Activated naive CD4-positive, alpha-beta T cell treated with anti-CD3 and anti-CD28 coated beads, Interleukin-2, amount 50 U/mL, for 72 hours (primary cell): ENCODE measurements at regions not wholly inside any gene's neighbourhood (a gene's known extent, or its start where the extent isn't known, plus 50 kb on each side); places are given as distances from the start of the nearest gene placed in this dataset.

Experiments used
- ATAC-seq, 2 donors: fragments of 150-1000 bp; cut with Tn5 transposase; 2 replicates each; pipeline ENCODE4 v1.10.0; 2021; ENCODE audit warnings: mild to moderate bottlenecking in 2 of 2, moderate library complexity in 2 of 2
- DNase-seq, 2 donors: peaks; one replicate each; pipeline ENCODE4 v3.0.0; 2021 to 2022; ENCODE audit warnings: low spot score in 2 of 2
- H3K27ac Mint-ChIP-seq, 2 donors: one replicate each; pipeline ENCODE4 v1.8.0; 2022; ENCODE audit warnings: mild to moderate bottlenecking in 2 of 2, mixed read lengths in 2 of 2
- H3K36me3 Mint-ChIP-seq, 2 donors: one replicate each; pipeline ENCODE4 v1.8.0; 2022; ENCODE audit warnings: mixed read lengths in 2 of 2
- H3K9me3 Mint-ChIP-seq, 2 donors: one replicate each; pipeline ENCODE4 v1.8.0; 2022; ENCODE audit warnings: mixed read lengths in 2 of 2

- DNase-seq (no peak), ATAC-seq (no peak)
- Mint-ChIP-seq H3K27ac (no peak overlapping the region), H3K36me3 (no peaks in the 10 kb centered on the region), H3K9me3 (peaks cover 0 to 4% of the 10 kb centered on the region in 2 donors)
These were observed 99.2 kb upstream of the LRRN1 start for GRCh38 chr3:3699816-3700633.

- DNase-seq (no peak), ATAC-seq (no peak)
- no peak overlapping the region for H3K27ac Mint-ChIP-seq
- H3K9me3 Mint-ChIP-seq, result peaks cover 0 to 4% of the 10 kb centered on the region in 2 donors
- no peaks in the 10 kb centered on the region for H3K36me3 Mint-ChIP-seq
These were observed 99.8 kb upstream of the LRRN1 start for GRCh38 chr3:3699407-3699806.

GRCh38 chr3:3696345-3696744, 102.9 kb upstream of the LRRN1 start:
- ATAC-seq, result no peak
- H3K27ac Mint-ChIP-seq, result no peak overlapping the region

GRCh38 chr3:3693593-3693992, 105.6 kb upstream of the LRRN1 start:
- no peaks in the 10 kb centered on the region for H3K36me3 Mint-ChIP-seq
- peaks cover 0 to under 1% of the 10 kb centered on the region in 2 donors for H3K9me3 Mint-ChIP-seq
- DNase-seq (no peak), ATAC-seq (no peak)
- no peak overlapping the region for H3K27ac Mint-ChIP-seq

More at GRCh38 chr3:3696345-3696744, 102.9 kb upstream of the LRRN1 start:
- Mint-ChIP-seq H3K36me3 (no peaks in the 10 kb centered on the region), H3K9me3 (peaks cover 0 to 4% of the 10 kb centered on the region in 2 donors)
- DNase-seq, result no peak

- no peaks in the 10 kb centered on the region for H3K9me3 Mint-ChIP-seq
- DNase-seq, result no peak
- no peak overlapping the region for H3K27ac Mint-ChIP-seq
- ATAC-seq, result no peak
- no peaks in the 10 kb centered on the region for H3K36me3 Mint-ChIP-seq
These were observed 109.4 kb upstream of the LRRN1 start for GRCh38 chr3:3689601-3690375.

GRCh38 chr3:3686907-3687648, 112.2 kb upstream of the LRRN1 start:
- Mint-ChIP-seq H3K36me3 (no peaks in the 10 kb centered on the region), H3K9me3 (no peaks in the 10 kb centered on the region), H3K27ac (no peak overlapping the region)
- DNase-seq (no peak), ATAC-seq (no peak)

GRCh38 chr3:3685721-3686120, 113.5 kb upstream of the LRRN1 start:
- Mint-ChIP-seq H3K36me3 (no peaks in the 10 kb centered on the region), H3K27ac (no peak overlapping the region), H3K9me3 (no peaks in the 10 kb centered on the region)
- ATAC-seq (no peak), DNase-seq (no peak)

- Mint-ChIP-seq H3K27ac (no peak overlapping the region), H3K9me3 (peaks cover 0 to 2% of the 10 kb centered on the region in 2 donors), H3K36me3 (no peaks in the 10 kb centered on the region)
- no peak for ATAC-seq
- no peak for DNase-seq
These were observed 116.0 kb upstream of the LRRN1 start for GRCh38 chr3:3683261-3683660.

GRCh38 chr3:3675801-3676200, 123.4 kb upstream of the LRRN1 start:
- DNase-seq, result no peak
- no peak for ATAC-seq
- Mint-ChIP-seq H3K9me3 (peaks cover 0 to 8% of the 10 kb centered on the region in 2 donors), H3K27ac (no peak overlapping the region), H3K36me3 (peaks cover 0 to 5% of the 10 kb centered on the region in 2 donors)

- DNase-seq (no peak), ATAC-seq (no peak)
- Mint-ChIP-seq H3K36me3 (peaks cover 0 to 5% of the 10 kb centered on the region in 2 donors), H3K27ac (no peak overlapping the region), H3K9me3 (peaks cover 0 to 8% of the 10 kb centered on the region in 2 donors)
These were observed 124.0 kb upstream of the LRRN1 start for GRCh38 chr3:3675186-3675585.

GRCh38 chr3:3666664-3667063, 132.6 kb upstream of the LRRN1 start:
- Mint-ChIP-seq H3K36me3 (peaks cover 0 to 10% of the 10 kb centered on the region in 2 donors), H3K9me3 (peaks cover 5 to 7% of the 10 kb centered on the region in 2 donors), H3K27ac (no peak overlapping the region)
- no peak for DNase-seq
- ATAC-seq, result no peak

- no peak overlapping the region for H3K27ac Mint-ChIP-seq
- peaks cover 0 to 10% of the 10 kb centered on the region in 2 donors for H3K36me3 Mint-ChIP-seq
- peaks cover 5 to 7% of the 10 kb centered on the region in 2 donors for H3K9me3 Mint-ChIP-seq
- DNase-seq (no peak), ATAC-seq (no peak)
These were observed 133.1 kb upstream of the LRRN1 start for GRCh38 chr3:3665961-3666640.

GRCh38 chr3:3665546-3665945, 133.7 kb upstream of the LRRN1 start:
- no peak overlapping the region for H3K27ac Mint-ChIP-seq
- no peak for ATAC-seq
- H3K9me3 Mint-ChIP-seq, result peaks cover 5 to 7% of the 10 kb centered on the region in 2 donors
- peaks cover 0 to 10% of the 10 kb centered on the region in 2 donors for H3K36me3 Mint-ChIP-seq
- no peak for DNase-seq

GRCh38 chr3:3664935-3665334, 134.3 kb upstream of the LRRN1 start:
- no peak overlapping the region for H3K27ac Mint-ChIP-seq
- H3K36me3 Mint-ChIP-seq, result peaks cover 0 to 10% of the 10 kb centered on the region in 2 donors
- H3K9me3 Mint-ChIP-seq, result peaks cover 5 to 7% of the 10 kb centered on the region in 2 donors
- ATAC-seq, result no peak
- DNase-seq, result no peak

GRCh38 chr3:3662610-3663009, 136.6 kb upstream of the LRRN1 start:
- ATAC-seq, result no peak
- Mint-ChIP-seq H3K36me3 (peaks cover 0 to 10% of the 10 kb centered on the region in 2 donors), H3K27ac (no peak overlapping the region), H3K9me3 (peaks cover 5 to 7% of the 10 kb centered on the region in 2 donors)
- no peak for DNase-seq

GRCh38 chr3:3654916-3655315, 144.3 kb upstream of the LRRN1 start:
- DNase-seq (no peak), ATAC-seq (no peak)
- H3K36me3 Mint-ChIP-seq, result no peaks in the 10 kb centered on the region
- no peak overlapping the region for H3K27ac Mint-ChIP-seq
- no peaks in the 10 kb centered on the region for H3K9me3 Mint-ChIP-seq
